Astrocyte (in vitro differentiated cells and primary cell): ENCODE measurements at regions not wholly inside any gene's neighbourhood (a gene's known extent, or its start where the extent isn't known, plus 50 kb on each side); places are given as distances from the start of the nearest gene placed in this dataset.

Experiments
- EZH2 ChIP-seq: IDR thresholded peaks from 2 replicates; pipeline ENCODE4 v1.6.1; 2012; ENCODE audit warnings: mild to moderate bottlenecking, low read length, inconsistent platforms; ENCODE audit not compliant: insufficient read depth
- TF ChIP-seq, protein P1 (sequence below): IDR thresholded peaks from 2 replicates; pipeline ENCODE4 v1.5.1; 2011; ENCODE audit warnings: low read depth, mild to moderate bottlenecking, inconsistent platforms, low read length, moderate library complexity; ENCODE audit not compliant: insufficient read depth

DNA sequence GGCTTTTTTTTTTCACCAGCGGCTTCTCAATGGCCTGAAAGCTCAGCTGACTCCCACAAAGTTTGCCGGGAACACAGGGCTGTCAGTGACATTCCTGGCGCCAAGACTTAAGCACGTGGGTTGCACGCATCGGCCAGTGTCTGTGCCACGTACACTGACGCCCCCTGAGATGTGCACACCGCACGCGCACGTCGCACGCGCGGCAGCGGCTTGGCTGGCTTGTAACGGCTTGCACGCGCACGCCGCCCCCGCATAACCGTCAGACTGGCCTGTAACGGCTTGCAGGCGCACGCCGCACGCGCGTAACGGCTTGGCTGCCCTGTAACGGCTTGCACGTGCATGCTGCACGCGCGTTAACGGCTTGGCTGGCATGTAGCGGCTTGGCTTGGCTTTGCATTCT is 63.2 kb downstream of the CCDC74A start:
- no peak for TF ChIP-seq EZH2
- TF ChIP-seq, protein P1, sequence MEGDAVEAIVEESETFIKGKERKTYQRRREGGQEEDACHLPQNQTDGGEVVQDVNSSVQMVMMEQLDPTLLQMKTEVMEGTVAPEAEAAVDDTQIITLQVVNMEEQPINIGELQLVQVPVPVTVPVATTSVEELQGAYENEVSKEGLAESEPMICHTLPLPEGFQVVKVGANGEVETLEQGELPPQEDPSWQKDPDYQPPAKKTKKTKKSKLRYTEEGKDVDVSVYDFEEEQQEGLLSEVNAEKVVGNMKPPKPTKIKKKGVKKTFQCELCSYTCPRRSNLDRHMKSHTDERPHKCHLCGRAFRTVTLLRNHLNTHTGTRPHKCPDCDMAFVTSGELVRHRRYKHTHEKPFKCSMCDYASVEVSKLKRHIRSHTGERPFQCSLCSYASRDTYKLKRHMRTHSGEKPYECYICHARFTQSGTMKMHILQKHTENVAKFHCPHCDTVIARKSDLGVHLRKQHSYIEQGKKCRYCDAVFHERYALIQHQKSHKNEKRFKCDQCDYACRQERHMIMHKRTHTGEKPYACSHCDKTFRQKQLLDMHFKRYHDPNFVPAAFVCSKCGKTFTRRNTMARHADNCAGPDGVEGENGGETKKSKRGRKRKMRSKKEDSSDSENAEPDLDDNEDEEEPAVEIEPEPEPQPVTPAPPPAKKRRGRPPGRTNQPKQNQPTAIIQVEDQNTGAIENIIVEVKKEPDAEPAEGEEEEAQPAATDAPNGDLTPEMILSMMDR, result no peak
